GM19468 (cell line): ENCODE measurements at regions not wholly inside any gene's neighbourhood (a gene's known extent, or its start where the extent isn't known, plus 50 kb on each side); places are given as distances from the start of the nearest gene placed in this dataset.
"Not testable (repeated sequence)": the region's sequence is repeated elsewhere in the genome, so short reads cannot be mapped to it uniquely, and the experiment has no call there.

ENCODE experiments used
- ATAC-seq: cut with Tn5 transposase; IDR thresholded peaks from one replicate; pipeline ENCODE4 v1.9.1; 2021; ENCODE audit warnings: mild to moderate bottlenecking, moderate library complexity, moderate number of reproducible peaks; ENCODE audit not compliant: unreplicated experiment; ENCODE audit errors: extremely low read depth

DNA sequence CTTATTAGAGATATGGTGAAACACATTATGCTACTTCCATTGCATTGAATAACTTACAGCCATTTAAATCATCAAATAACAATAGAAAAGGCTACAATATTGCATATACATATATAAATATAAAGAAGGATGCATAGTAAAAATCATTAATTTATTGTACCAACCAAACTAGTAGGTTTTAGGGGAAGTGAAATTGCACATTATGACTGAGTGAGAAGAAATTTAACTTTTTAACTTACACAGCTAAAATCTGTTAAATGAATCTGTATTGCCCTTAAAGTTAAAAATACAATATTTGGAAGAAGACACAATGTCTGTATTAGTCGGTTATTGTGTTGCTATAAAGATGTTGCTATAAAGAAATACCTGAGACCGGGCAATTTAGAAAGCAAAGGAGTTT, 2073.7 kb upstream of the ACO1 start:
- ATAC-seq: no peak

DNA sequence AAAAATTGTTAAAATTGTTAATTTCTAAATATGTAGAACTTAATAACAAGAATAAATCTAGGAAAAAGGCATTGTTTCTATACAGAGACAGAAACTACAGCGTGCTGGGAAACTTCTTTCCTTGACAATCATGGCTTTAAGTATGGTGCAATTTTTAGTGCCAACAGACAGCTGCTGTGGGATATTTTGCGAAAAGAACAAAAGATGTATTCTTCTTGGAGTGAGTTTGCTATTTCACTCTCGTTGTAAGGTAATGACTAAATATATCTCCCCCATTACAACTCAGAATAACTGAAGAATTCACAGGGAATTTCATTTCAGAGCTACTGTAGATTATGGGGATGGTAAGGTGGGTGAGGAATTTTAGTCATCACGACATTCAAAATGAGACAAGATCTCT, 2055.0 kb upstream of the ACO1 start:
- ATAC-seq: no peak

DNA sequence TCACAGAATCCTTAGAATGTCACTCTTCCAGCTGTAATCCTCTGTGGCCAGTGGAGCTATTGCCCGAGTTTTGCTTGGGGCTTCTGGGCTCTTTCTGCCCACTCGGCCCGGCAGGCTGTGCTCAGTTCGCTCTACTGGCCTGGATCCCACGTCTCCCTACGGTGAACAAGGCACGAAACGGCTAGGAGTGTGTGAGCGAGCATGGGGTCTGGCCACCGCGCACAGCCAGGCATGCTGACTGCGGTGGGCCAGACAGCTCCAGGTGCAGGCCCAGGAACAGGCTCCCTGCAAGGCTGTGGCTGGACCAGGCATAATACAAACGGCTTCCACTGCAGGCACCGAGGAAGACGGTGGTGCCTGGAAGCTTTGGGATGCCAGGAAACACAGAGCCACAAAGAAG, 2035.5 kb upstream of the ACO1 start:
- no peak for ATAC-seq

DNA sequence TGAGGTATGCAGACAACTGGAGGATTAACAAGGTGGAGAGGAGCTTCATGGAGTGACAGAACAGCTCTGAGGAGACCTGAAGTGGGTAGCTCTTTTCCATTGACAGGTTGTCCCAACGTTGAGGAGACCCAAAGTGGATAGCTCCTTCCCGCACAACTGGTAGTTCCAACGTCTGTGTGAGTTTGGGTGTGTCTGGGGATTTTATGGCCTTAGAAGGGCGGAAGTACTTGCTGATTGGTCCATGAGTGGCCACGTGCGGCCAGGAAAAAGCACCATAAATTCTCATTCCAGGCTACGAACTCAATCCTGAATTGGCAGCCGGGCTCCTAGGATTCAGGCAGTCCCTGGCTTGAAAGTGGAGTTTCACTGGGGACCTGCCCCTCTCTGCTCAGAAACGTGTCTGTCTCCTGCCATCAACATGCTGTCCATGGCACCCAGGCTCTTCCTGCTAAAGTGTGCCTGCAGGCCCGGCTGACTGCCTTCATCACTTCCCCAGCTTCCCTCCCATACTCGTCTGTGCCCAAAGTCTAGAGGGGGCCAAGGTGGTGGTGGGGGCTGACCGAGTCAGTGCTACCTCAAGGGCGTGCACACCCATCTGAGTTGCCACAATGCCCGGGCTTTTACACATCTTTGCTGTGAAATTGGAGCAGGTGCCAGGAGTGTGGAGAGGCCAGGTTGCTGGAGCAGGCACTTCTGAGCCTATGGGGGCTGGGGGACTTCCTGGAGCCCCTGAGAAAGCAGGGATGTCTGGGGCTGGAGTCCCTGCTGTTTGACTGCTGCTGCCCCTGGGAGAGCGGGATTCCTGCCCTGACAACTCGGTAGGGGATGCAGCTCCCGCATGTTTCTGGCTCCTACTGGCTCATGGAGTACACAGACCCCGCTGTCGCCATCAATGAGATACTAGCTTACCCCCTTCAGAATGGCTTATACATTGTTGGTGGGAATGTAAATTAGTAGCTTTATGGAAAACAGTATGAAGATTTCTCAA, 2034.6 kb upstream of the ACO1 start:
- ATAC-seq: no peak

DNA sequence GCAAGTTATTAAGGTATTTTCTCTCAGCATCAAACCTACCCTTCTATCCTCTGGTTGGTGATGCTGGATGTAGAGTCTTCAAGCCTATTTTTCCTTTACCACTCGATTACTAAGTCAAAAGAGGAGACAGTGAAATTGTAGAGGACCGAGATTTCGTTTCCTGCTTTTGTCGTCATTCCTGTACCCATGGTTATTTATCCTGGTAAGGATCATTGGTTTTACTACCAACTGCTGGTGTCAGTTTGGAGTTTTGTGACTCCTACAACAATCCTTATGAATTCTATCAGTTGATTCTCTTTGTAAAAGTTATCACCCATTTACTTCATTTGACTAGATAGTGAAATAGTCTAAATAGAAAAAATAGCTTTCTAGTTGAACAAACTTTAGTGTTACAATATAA, 2028.2 kb upstream of the ACO1 start:
- no peak for ATAC-seq

DNA sequence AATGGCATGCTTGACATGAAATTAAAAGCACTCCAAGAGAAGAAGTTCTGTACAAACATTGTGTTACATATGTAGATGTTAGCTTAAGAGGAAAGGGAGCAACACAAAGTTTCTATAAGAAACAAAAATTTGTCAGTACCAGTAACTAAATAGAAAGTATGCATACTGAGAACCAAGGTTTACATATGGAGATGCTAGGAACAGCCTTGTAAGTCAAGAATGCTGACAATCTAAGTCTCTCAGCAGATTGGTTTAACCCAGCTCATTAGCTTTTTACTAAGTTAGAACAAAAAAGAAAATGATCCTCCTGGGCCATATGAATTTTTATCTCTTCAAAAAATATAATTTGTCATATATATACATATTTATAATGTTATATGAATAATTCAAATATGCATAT, 2022.1 kb upstream of the ACO1 start:
- no peak for ATAC-seq

DNA sequence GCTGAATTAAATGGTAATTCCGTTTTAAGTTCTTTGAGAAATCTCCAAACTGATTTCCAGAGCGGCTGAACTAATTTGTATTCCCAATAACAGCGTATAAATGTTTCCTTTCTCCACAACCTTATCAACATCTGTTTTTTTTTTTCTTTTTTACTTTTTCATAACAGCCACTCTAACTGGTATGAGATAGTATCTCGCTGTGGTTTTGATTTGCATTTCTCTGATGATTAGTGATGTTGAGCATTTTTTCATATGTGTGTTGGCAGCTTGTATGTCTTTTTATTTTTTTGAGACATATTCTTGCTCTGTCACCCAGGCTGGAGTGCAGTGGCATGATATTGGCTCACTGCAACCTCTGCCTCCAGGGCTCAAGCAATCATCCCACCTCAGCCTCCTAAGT, 2018.3 kb upstream of the ACO1 start:
- ATAC-seq: not testable (repeated sequence)

DNA sequence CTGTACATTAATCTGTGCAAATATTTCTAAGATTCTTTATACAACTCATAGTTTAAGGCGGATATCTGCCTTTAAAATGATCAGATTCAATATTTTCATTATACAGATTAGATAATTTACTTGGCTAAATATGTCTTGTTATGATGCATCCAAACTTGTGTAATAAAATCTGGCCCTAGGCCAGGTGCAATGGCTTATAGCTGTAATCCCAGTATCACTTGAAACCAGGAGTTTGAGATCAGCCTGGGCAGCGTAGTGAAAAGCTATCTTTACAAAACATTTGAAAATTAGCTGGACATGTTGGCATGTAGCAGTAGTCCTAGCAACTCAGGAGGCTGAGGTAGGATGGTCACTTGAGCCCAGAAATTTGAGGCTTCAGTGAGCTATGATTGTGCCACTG, 2002.2 kb upstream of the ACO1 start:
- ATAC-seq: no peak

DNA sequence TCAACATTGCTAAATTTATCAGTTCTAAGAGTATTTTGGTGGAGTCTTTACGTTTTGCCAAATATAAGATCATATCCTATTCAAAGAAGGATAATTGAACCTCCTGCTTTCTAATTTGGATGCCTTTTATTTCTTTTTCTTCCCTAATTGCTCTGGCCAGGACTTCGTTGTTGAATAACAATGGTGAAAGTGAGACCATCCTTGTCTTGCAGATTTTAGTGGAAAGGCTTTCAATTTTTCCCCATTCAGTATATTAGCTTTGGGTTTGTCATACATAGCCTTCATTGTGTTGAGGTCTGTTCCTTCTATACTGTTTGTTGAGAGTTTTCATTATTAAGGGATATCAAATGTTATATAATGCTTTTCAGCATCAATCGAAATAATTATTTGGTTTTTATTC, 1974.2 kb upstream of the ACO1 start:
- no peak for ATAC-seq

DNA sequence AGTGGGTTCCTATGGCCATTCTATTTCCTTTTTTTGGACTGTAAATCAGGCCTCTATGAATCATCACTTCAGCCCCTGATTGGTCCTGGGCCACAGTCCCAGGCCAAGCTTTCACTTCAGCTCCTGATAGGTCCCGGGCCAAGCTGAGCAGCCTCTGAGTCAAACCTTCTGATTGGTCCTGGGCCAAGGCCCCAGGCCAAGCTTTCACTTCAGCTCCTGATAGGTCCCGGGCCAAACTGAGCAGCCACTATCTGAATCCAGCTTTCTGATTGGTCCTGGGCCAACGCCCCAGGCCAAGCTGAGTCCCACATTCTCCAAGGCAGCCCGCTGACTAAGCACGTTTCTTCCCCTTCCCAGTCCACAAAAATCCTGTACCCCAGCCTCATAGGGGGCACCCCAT, 1972.9 kb upstream of the ACO1 start:
- ATAC-seq: no peak

DNA sequence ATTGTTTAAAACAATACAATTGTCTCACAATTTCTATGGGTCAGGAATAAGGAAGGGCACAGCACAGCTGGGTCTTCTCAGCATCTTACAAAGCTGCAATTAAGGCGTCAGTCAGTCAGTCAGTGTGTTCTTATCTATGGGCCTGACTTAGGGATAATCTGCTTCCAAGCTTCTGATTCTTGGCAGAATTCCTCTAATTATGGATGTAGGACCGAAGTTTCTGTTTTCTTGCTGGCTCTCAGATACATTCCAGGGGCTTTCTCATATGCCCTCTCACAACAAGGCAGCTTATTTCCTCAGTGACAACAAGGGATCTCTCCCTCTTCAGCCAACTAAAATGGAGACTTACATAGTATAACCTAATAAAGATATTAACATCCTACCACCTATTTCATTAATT, 1925.3 kb upstream of the ACO1 start:
- ATAC-seq: no peak

DNA sequence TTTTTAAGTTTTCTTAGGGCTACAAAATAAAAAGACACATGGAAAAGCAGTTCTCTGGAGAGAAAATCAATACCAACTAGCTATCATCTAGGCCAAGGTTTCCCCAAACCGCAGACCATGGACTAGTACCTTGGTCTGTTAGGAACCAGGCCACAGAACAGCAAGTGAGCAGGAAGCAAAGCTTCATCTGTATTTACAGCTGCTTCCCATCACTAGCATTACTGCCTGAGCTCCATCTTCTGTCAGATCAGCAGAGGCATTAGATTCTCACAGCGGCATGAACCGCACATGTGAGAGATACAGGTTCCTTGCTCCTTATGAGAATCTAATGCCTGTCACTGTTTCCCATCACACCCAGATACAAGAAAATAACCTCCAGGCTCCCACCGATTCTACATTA, 1907.6 kb upstream of the ACO1 start:
- ATAC-seq: no peak

DNA sequence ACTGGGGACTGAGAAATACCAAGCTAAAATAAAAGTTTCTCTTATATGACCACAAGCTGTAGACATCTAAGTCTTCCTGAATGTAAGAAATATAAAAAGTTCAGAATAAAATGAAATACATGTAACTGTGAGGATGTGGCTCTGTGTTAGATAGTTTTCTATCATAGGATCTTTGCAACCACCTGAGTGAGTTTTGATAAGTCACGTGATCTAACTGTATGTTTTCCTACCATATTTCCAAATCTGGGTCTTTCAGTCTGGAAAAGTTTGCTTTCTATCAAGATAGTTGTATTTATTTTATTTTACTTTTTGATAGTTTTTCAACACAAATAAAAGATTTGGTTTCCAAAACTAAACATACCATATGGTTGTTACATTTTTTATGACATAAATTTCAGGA, 1905.8 kb upstream of the ACO1 start:
- no peak for ATAC-seq

DNA sequence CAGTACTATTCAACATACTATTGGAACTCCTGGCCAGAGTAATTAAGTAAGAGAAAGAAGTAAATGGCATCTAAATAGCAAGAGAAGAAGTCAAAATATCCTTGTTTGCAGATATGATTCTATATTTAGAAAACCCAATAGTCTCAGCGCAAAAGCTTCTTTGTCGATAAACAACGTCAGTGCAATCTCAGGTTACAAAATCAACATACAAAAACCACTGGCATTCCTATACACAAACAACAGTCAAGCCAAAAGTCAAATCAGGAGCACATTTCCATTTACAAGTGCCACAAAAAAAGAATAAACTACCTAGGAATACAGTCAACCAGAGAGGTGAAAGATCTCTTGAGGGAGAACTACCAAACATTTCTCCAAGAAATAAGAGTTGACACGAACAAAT, 1901.9 kb upstream of the ACO1 start:
- no peak for ATAC-seq

DNA sequence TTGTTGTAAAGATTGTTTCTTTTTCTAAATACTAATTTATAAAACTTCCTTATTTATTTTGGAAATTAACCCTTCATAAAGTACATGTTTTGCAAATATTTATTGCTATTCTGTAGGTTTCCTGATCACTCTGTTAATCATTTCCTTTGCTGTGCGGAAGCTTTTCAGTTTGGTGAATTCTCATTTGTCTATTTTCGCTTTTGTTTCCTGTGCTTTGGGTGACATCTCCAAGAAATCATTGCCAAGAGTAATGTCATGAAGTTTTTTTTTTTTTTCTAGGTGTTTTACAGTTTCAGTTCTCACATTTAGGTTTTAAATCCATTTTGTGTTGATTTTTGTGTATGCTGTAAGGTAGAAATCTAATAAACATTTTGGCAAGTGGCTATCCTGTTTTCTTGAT, 1899.8 kb upstream of the ACO1 start:
- no peak for ATAC-seq

DNA sequence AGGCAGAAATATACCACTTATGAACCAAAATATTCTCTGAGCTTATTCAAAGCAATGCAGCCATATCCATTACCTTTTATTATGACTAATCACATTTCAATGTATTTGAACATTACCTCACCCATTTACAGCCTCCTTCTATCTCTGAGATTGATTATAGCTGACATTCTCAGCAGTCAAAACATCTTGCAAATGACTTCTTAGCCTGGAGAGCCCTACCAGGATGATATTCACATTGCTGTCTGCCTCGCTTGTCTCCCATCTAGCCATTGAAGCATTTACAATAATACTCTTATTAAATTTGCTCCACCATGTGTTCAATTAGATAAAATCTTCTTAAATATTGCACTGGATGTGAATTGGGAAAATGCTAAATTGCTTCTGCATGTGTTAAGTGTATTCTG, 1879.9 kb upstream of the ACO1 start:
- no peak for ATAC-seq

DNA sequence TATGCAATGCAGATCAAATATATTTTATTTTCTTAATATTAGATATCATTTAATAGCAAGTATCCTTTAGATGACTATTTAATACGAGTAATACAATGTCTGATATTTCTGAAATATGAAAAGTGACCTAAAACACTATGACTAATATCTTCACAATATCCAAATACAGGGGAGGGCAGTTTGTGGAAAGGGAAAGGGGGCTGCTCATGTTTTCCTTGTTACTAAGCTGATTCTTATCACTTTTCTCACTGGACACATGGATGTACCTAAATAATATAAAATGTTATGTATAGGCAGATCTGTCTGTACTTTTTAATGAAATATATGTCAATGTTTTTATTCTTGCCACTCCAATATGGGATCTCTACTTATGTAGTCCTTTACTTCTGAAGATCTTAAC, 1879.1 kb upstream of the ACO1 start:
- ATAC-seq: no peak

DNA sequence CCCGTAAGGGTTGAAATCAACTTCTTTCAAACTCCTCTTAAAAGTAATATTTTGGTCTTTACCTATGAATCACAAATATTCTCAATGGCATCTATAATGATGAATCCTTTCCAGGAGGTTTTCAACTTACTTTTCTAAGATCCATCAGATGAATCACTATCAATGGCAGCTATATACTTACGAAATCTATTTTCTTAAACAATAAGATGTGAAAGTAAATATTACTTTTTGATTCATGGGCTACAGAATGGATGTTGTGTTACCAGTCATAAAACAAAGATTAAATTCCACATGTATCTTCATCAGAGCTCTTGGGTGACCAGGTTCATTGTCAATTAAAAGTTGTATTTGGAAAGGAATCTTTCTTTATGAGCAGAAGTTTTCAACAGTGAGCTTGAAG, 1877.7 kb upstream of the ACO1 start:
- ATAC-seq: no peak

DNA sequence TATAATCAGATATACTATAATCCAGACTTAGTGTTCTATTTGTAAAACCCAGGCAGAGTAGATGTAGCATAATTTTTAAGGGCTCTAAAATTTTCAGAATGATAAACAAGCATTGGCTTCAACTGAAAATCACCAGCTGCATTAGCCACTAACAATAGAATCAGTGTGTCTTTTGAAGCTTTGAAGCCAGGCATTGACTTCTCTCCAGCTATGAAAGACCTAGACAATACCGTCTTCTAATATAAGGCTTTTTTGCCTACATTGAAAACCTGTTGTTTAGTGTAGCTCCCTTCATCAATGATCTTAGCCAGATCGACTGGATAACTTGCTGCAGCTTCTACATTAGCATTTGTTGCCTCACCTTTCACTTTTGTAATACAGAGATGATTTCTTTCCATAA, 1877.3 kb upstream of the ACO1 start:
- no peak for ATAC-seq

DNA sequence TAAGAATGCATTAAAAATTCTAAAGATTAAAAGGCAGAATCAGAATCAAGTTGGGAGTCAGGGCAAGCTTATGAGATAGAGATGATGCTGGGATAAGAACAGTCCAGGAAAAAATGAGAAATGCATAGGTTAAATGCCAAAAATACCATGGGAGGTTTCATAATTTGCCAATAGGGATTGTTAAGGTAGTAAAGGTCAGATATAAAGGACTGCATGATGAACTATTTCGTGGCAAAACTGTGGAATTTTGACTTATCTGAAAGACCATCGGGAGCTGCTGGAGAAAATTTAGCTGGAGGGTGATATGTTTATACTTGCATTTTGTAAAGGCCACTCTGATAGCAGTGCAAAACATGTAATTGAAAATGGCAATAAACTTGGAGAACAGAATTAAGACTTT, 1872.8 kb upstream of the ACO1 start:
- no peak for ATAC-seq

DNA sequence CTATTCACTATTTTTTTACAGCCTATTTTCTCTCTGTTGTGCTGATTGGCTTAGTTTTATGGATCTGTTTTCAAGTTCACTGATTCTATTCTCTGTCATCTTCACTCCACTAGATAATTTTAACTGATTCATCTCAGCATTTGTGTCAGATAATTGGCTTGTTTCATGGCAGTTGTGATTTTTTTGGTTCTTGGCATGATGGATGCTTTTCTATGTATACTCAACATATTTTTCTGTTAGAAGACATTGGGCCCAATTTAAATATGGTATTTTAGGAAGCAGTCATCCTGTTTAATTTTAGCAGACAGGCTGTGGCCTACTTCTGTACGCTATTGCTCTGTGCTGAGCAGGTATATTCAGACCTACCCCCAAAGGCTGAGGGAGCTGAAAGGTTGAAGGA, 1865.3 kb upstream of the ACO1 start:
- no peak for ATAC-seq

DNA sequence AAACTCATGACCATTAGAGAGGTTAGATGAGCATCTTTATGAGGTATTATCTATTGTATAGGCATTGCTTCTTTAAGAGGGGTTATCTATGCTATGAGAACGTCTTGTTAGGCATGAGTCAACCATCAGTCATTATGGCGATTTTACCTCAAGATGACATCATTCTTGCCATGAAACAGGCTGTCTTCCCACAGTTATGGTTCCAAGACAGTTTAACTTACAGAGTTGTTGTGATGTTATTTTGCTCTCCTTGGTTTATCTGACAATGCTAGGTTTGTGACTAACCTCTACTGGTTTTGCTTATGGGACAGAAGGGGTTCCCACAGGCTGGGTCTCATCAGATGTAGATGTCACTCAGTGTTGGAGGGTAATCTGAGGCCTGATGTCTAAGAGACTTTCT, 1864.7 kb upstream of the ACO1 start:
- no peak for ATAC-seq
